ENCODE measurements at regions not wholly inside any gene's neighbourhood (a gene's known extent, or its start where the extent isn't known, plus 50 kb on each side); places are given as distances from the start of the nearest gene placed in this dataset.
A peak's percentile ranks its signal among the peaks of the same experiment; 100 is the strongest.

DNA sequence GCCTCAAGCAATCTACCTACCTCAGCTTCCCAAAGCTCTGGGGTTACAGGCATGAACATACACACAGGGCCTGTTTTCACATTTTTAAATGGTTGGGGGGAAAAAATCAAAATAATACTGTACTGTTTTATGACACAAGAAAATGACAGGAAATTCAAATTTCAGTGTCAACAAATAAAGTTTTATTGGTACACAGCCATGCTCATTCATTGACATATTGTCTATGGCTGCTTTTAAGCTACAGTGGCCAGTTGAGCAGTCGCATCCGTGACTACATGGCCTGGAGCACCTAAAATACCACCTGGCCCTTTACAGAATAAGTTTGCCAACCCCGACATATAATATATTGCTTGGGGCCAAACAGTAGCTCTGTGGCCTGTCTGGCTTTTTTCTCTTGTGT lies 56.4 kb upstream of the GGTA1 start:
- BruUV-seq (replicated peaks) = no TSS peak
- POLR2A ChIA-PET (ENCODE audit: unreplicated experiment) = no interaction called here

DNA sequence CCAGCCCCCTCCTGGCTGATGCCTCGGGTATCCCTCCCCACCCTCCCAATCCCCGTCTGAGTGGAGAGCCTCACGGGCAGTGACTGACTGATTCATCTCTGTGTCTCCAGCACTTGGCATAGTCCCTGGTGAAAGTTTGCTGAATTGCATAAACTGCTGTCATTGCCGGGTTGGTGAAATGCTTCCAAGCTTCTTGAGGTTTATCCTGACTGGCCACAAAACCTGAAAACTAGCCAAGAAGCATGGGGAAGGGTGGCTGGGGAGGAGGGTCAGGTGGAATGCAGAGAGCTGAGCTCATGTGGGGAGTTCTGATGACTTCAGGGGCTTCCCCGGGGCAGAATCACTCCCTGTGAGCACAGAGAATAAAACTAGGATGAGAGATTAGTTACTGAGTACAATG lies 56.9 kb upstream of the GGTA1 start:
- Histone ChIP-seq H3F3A (ENCODE audit: insufficient read depth, low read depth) (peaks cover 44% of the 10 kb centered on the region), H4K20me1 (ENCODE audit: insufficient read depth) (no peaks in the 10 kb centered on the region), H3K27ac (no peak overlapping the region), H3K4me2 (peak overlapping the region; percentile 81; the same call in 1 of the 2 replicates), H3K9me2 (ENCODE audit: insufficient read depth) (no peaks in the 10 kb centered on the region), H2AFZ (no peak overlapping the region), H3K4me1 (replicated peaks; ENCODE audit: insufficient read depth) (peaks cover 46% of the 10 kb centered on the region), H3K9me3 (ENCODE audit: insufficient read depth, low read depth) (no peaks in the 10 kb centered on the region), H3K79me2 (ENCODE audit: low read depth) (no peaks in the 10 kb centered on the region), H3K36me3 (ENCODE audit: low read depth) (no peaks in the 10 kb centered on the region), H3K4me3 (no peak overlapping the region), H3K27me3 (ENCODE audit: insufficient read depth, low read depth) (no peaks in the 10 kb centered on the region)
- TF ChIP-seq EZH2 (IDR thresholded peaks at IDR 0.05; ENCODE audit: low read depth) = no peak
- TF ChIP-seq, protein P1, sequence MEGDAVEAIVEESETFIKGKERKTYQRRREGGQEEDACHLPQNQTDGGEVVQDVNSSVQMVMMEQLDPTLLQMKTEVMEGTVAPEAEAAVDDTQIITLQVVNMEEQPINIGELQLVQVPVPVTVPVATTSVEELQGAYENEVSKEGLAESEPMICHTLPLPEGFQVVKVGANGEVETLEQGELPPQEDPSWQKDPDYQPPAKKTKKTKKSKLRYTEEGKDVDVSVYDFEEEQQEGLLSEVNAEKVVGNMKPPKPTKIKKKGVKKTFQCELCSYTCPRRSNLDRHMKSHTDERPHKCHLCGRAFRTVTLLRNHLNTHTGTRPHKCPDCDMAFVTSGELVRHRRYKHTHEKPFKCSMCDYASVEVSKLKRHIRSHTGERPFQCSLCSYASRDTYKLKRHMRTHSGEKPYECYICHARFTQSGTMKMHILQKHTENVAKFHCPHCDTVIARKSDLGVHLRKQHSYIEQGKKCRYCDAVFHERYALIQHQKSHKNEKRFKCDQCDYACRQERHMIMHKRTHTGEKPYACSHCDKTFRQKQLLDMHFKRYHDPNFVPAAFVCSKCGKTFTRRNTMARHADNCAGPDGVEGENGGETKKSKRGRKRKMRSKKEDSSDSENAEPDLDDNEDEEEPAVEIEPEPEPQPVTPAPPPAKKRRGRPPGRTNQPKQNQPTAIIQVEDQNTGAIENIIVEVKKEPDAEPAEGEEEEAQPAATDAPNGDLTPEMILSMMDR (conservative IDR thresholded peaks at IDR 0.05) = no peak
- no TSS peak for BruUV-seq (replicated peaks)
- POLR2A ChIA-PET (ENCODE audit: unreplicated experiment) = no interaction called here
- peak; percentile 55 to 81 for DNase-seq
- intact Hi-C loops (cut with micrococcal nuclease; ENCODE audit: unreplicated experiment) = no loop called here
- CTCF ChIA-PET = interaction anchor here (1.8 kb wide), 1 partner anchor 130 kb away, joined by 4 read pairs; no protein-coding TSS in a partner anchor

More for the DNA sequence above, 56.4 kb upstream of the GGTA1 start:
- no peaks in the 10 kb centered on the region for H3K36me3 ChIP-seq (ENCODE audit: low read depth)
- H3K4me1 ChIP-seq (replicated peaks; ENCODE audit: insufficient read depth) = peaks cover 47% of the 10 kb centered on the region
- CTCF ChIA-PET = interaction anchor here (0.5 to 1.8 kb wide), 5 partner anchors 35 to 391 kb away, joined by 3 to 4 read pairs (median 4); no protein-coding TSS in a partner anchor
- peak in 1 of 2 experiments; percentile 35 for DNase-seq
- H3K9me2 ChIP-seq (ENCODE audit: insufficient read depth) = no peaks in the 10 kb centered on the region
- no peaks in the 10 kb centered on the region for H3K27me3 ChIP-seq (ENCODE audit: insufficient read depth, low read depth)
- H3K79me2 ChIP-seq (ENCODE audit: low read depth) = no peaks in the 10 kb centered on the region
- H4K20me1 ChIP-seq (ENCODE audit: insufficient read depth) = no peaks in the 10 kb centered on the region
- H3K9me3 ChIP-seq (ENCODE audit: insufficient read depth, low read depth) = no peaks in the 10 kb centered on the region
- H2AFZ ChIP-seq = no peak overlapping the region
- peak overlapping the region; percentile 81; the same call in 1 of the 2 replicates for H3K4me2 ChIP-seq
- no peak for TF ChIP-seq EZH2 (IDR thresholded peaks at IDR 0.05; ENCODE audit: low read depth)
- H3K4me3 ChIP-seq = no peak overlapping the region
- no peak overlapping the region for H3K27ac ChIP-seq
- intact Hi-C loops (cut with micrococcal nuclease; ENCODE audit: unreplicated experiment) = no loop called here
- peaks cover 45% of the 10 kb centered on the region for H3F3A ChIP-seq (ENCODE audit: insufficient read depth, low read depth)

DNA sequence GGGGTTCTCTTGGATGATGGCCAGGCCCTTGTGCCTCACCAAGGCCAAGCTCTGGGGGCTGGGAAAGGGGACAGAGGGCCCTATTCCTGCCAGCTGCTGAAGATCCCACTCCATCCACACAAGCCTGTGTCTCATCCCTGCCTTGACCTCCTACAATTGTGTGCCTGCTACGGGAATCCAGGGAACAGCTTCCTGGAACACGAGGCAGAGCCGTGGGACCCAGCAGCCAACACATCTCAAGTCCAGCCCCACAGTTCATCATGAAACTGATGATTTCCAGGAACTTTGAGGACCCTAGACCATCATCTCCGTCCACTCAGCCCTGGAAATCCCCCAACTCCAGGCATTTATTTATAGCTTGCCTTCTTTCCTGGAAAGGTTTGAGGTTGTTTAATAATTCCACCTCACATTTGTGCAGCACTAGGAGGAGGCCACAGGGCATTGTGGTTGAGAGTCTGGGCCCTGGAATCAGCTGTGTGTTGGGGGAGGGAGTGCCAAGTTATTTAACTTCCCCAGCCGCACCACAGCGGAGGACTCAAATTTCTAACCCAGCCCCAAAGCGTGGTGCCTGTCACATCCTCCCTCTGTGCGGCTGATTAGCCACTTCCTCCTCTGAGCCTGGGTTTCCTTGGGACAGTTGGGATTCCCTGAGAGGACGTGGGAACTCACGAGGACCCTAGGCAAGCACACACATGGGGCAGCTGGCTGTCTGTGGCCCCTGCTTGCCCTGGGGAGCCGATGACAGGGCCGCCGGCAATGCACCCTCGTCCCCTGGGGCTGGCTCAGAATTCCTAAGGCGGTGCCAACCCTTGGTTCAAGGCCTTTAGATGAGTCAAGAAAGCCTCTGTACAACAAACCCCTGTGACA lies 58.2 kb upstream of the GGTA1 start:
- H3K27me3 ChIP-seq (ENCODE audit: insufficient read depth, low read depth) = no peaks in the 10 kb centered on the region
- H4K20me1 ChIP-seq (ENCODE audit: insufficient read depth) = no peaks in the 10 kb centered on the region
- H3K4me1 ChIP-seq (replicated peaks; ENCODE audit: insufficient read depth) = peaks cover 44% of the 10 kb centered on the region
- intact Hi-C loops (cut with micrococcal nuclease; ENCODE audit: unreplicated experiment) = loop anchor here (2.0 kb wide), 1 partner anchor 41 kb away; no protein-coding TSS in a partner anchor
- H3K36me3 ChIP-seq (ENCODE audit: low read depth) = no peaks in the 10 kb centered on the region
- CTCF ChIA-PET = interaction anchor here (0.5 to 0.6 kb wide), 3 partner anchors 40 to 1470 kb away, joined by 3 to 7 read pairs (median 6); no protein-coding TSS in a partner anchor
- H3K4me3 ChIP-seq = peak overlapping the region; percentile 30; the same call in 1 of the 2 replicates
- no TSS peak for BruUV-seq (replicated peaks)
- H3F3A ChIP-seq (ENCODE audit: insufficient read depth, low read depth) = peaks cover 41% of the 10 kb centered on the region
- H2AFZ ChIP-seq = no peak overlapping the region
- H3K27ac ChIP-seq = peak overlapping the region; percentile 50
- POLR2A ChIA-PET (ENCODE audit: unreplicated experiment) = interaction anchor here (0.6 to 0.7 kb wide), 2 partner anchors 14 to 490 kb away, joined by 4 read pairs; no protein-coding TSS in a partner anchor
- H3K79me2 ChIP-seq (ENCODE audit: low read depth) = no peaks in the 10 kb centered on the region
- H3K4me2 ChIP-seq = peak overlapping the region; percentile 81
- TF ChIP-seq EZH2 (IDR thresholded peaks at IDR 0.05; ENCODE audit: low read depth) = no peak
- TF ChIP-seq, protein P1 (conservative IDR thresholded peaks at IDR 0.05) = no peak
- peak; percentile 87 for DNase-seq
- H3K9me2 ChIP-seq (ENCODE audit: insufficient read depth) = no peaks in the 10 kb centered on the region
- H3K9me3 ChIP-seq (ENCODE audit: insufficient read depth, low read depth) = no peaks in the 10 kb centered on the region

Measured in PC-9 (cell line).